GM18520 (cell line): ENCODE measurements at regions not wholly inside any gene's neighbourhood (a gene's known extent, or its start where the extent isn't known, plus 50 kb on each side); places are given as distances from the start of the nearest gene placed in this dataset.

Experiments used
- ATAC-seq: cut with Tn5 transposase; IDR thresholded peaks from one replicate; pipeline ENCODE4 v1.9.1; 2021; ENCODE audit not compliant: unreplicated experiment

DNA sequence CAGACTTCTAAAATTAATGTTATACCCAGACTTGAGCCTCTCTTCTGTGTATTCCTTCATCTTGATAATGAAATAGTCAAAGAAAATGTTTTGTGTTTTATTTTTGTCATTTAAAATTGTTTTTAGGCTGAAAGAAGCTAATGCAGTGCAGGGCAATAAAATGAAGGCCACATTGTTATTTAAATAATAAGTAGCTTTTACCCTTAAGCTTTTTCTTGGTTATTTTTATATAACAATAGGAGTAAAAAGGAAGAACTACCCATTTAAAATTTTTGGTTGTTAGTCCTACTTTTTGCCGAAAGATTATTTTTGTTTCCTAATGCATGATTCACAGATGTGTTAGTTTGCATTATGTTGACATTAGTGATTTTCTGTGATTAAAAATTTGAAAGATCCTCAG, 181.0 kb upstream of the MEOX2 start:
- ATAC-seq, result no peak

GRCh38 chr7:15866753-15867152, 180.3 kb upstream of the MEOX2 start:
- ATAC-seq, result no peak

- ATAC-seq, result no peak
Observed at GRCh38 chr7:15864626-15864991, 178.1 kb upstream of the MEOX2 start.

DNA sequence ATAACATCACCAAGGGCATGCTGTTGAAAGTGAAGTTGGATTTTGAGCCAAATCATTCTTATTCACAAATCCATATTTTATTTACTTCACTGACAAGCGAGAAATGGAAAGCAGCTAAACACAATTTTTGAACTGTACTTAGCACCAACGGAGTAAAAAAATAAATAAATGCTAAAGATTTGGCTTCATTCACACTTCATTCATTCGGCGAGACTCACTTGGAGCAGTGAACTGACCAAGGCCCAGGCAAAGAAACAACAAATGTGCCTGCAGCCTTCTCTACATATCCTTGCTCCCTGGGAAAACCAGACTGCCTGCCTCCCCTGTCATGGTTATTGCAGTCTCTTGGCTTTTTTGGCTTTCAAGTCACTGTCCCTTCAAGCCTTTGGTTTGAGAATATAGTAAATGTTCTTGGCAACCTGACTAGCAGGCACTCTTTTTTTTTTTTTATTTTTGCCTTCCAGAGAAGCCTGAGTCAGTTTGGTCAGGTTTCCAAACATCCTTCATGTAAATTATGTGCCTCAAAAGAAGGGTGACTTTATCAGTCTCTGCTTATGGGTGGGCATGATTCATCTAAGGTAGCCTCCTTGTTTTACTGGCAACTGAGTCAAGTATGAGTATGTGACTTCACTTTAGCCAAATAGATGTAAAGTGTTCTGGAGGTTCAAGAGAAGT, 177.6 kb upstream of the MEOX2 start:
- no peak for ATAC-seq

GRCh38 chr7:15862781-15863165, 176.3 kb upstream of the MEOX2 start:
- ATAC-seq, result no peak

- ATAC-seq, result no peak
Observed at GRCh38 chr7:15862016-15862780, 175.7 kb upstream of the MEOX2 start.

GRCh38 chr7:15860264-15860949, 173.9 kb upstream of the MEOX2 start:
- ATAC-seq, result no peak

GRCh38 chr7:15857026-15857425, 170.5 kb upstream of the MEOX2 start:
- ATAC-seq, result no peak

DNA sequence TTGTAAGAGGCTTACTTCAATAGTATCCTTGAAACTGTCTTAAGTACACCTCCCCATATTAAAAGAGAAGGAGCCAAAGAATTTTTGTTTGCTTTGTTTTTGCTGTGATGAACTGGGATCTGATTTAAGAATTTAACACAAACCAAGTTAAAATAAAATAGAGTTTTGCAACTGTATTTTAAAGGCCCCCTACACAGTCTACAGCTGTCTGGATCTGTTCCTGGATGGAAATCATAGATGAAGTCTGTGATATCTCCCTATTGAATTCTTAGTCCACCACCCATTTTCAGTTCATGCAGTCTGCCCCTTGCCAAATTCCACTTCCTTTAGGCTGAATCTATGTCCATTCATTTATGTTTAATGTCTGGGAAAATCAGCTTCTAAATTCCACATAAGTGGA, 169.8 kb upstream of the MEOX2 start:
- no peak for ATAC-seq

- ATAC-seq, result no peak
Observed at GRCh38 chr7:15855525-15856109, 169.1 kb upstream of the MEOX2 start.

DNA sequence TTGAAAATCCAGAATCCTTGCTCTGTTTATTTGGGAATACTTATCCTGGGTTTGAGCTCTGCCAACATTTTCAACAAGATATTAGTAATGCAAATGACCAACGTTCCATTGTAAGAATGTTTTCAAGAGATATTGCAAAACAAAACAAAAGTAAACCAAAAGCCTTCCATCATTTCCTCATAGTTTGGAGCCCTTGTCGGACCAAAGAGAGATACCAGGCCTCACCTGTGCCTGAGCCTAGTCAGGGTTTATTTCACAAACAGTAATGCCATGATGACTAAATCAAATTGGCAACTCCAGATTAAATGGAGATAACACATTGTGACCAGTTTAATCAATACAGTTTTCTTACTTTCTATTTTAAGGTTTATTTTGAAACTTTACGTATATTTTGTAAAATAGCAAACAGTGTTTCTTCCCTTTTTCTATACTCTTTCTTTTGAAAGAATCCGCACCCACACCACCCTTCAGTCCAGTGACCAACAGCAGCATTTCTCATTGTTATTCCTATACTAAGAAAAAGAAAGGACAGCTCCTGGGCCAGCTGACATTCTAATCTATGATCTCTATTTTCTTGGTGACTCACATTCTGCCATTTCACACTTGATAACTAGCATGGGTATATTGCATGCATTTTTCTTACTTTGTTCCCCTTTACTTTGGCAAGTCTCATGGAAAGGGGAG, 168.5 kb upstream of the MEOX2 start:
- no peak for ATAC-seq

DNA sequence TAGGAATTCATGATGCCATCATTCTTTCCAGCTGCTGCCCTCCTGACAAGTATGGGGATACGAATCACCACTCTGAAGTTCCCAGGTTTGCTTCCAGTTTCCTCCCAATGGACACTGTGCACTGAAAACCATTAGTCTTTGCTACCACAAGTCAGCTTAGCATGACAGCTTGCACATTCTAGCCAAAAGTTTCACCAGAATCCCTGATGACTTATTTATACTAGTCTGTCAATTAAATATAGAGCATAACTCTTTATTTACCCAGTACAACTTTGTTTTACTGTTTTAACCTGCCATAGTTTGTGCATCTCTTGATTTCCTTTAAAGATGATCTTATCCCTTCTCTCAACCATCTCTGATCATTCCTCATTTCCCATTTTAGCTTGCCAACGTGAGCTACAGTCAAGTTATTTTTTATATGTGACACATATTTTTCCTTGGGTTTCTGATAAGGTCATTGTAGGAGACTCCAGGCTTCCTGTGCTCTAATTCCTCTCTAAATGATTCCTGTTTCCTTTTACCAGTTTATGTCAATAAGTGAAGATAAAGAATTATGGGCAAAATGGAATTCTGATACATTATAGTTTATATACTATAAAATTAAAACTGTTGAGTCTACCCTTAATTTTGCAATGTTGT, 167.5 kb upstream of the MEOX2 start:
- no peak for ATAC-seq

DNA sequence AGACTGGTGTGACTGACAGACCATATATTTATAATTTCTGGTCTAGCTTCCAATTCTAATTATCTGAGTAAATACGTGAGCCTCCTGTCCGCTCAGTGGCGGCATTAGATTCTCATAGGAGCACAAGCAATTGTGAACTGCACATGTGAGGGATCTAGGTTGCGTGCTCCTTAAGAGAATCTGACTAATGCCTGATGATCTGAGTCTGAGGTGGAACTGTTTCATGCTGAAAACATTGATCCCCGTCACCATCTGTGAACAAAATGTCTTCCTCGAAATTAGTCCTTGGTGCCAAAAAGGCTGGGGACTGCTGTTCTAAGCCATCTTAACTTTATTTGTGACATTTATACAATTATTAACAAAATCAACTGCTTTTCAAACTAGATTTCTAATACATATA, 164.7 kb upstream of the MEOX2 start:
- ATAC-seq, result no peak

DNA sequence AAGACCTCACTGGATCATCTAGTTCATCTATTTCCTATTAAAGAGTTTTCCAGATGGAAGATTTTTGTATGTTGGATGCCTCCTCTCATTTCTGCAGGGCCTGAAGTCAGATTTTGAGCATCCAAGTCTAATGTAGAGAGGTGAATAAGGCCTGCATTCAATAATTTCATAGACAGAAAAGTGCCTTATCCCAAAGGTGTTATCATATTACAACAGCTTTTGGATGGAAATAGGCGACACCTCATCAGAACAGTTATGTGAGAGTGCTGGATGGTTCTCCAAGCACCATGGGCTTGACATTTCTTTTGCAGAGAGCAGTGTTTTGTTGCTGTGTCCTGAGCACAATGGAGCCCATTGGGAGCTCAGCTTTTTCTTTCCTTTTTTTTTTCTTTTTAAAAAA, 162.4 kb upstream of the MEOX2 start:
- ATAC-seq, result no peak

GRCh38 chr7:15848362-15848761, 161.9 kb upstream of the MEOX2 start:
- no peak for ATAC-seq

DNA sequence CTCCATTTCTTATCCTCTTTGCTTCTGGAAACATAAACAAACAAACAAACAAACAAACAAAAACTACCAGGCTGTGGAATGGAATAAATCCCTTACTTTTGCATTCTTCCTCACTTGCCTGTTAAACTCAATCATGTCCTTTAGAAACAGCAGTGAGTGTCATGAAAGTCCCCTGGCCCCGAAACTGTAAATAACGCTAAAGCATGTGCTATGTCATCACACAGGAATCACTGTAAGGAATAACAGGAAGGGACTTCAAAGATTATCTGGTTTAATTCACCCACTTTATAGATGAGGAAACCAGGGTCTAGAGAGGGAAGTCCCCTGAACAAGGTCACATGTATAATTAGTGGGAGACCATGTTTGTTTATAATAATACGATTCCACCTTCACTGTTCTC, 159.4 kb upstream of the MEOX2 start:
- no peak for ATAC-seq

GRCh38 chr7:15845461-15845860, 159.0 kb upstream of the MEOX2 start:
- no peak for ATAC-seq

- ATAC-seq, result no peak
Observed at GRCh38 chr7:15839416-15840100, 153.1 kb upstream of the MEOX2 start.

- no peak for ATAC-seq
Observed at GRCh38 chr7:15838265-15838664, 151.8 kb upstream of the MEOX2 start.

DNA sequence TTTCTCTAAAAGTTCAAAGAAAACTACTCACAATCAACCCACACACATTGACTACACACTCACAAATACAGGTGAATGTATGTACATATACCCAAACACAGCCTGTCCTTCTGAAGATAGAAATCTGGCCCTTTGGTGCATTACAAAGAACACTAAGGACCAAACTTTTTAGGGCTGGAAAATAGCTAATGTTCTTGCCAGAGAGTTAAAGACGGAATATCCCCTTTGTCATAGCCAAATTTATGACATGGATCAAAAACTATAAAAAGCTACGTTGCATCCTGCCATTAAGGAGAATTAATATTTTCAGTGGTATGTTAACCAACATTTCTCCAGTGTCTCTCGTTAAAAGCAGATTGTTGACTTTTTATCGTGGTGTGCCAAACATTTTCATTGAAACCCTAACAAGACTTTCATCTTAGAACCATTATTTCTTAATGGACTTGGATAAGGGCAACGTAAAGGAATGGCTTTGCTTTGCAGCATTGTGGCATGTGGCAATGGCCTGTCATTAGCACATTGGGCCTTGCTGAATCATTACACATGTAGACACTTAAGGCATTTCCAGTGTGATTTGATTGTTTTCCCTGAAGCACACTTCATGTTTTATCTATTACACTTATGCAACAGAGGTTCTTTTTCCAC, 150.9 kb upstream of the MEOX2 start:
- ATAC-seq, result no peak
